ENCODE measurements at regions not wholly inside any gene's neighbourhood (a gene's known extent, or its start where the extent isn't known, plus 50 kb on each side); places are given as distances from the start of the nearest gene placed in this dataset.

GRCh38 chr15:87345961-87346360 is 910.6 kb downstream of the NTRK3 start:
- DNase-seq (ENCODE audit: low read depth): no peak
- no peak for TF ChIP-seq CTCF (IDR thresholded peaks at IDR 0.05; ENCODE audit: insufficient read depth, low read length, poor library complexity, severe bottlenecking)
- Histone ChIP-seq H3K36me3 (ENCODE audit: control insufficient read depth, insufficient read depth, low read length) (no peaks in the 10 kb centered on the region), H3K4me3 (ENCODE audit: low read depth, low read length) (no peak overlapping the region), H3K27me3 (ENCODE audit: control insufficient read depth, insufficient read depth, low read length) (no peaks in the 10 kb centered on the region)

- no peaks in the 10 kb centered on the region for H3K27me3 ChIP-seq (ENCODE audit: control insufficient read depth, insufficient read depth, low read length)
- TF ChIP-seq CTCF (IDR thresholded peaks at IDR 0.05; ENCODE audit: insufficient read depth, low read length, poor library complexity, severe bottlenecking): no peak
- no peaks in the 10 kb centered on the region for H3K36me3 ChIP-seq (ENCODE audit: control insufficient read depth, insufficient read depth, low read length)
- H3K4me3 ChIP-seq (ENCODE audit: low read depth, low read length): no peak overlapping the region
- DNase-seq (ENCODE audit: low read depth): no peak
These were observed 912.6 kb downstream of the NTRK3 start for GRCh38 chr15:87343966-87344365.

- no peaks in the 10 kb centered on the region for H3K36me3 ChIP-seq (ENCODE audit: control insufficient read depth, insufficient read depth, low read length)
- no peaks in the 10 kb centered on the region for H3K27me3 ChIP-seq (ENCODE audit: control insufficient read depth, insufficient read depth, low read length)
- DNase-seq (ENCODE audit: low read depth): no peak
- no peak overlapping the region for H3K4me3 ChIP-seq (ENCODE audit: low read depth, low read length)
- TF ChIP-seq CTCF (IDR thresholded peaks at IDR 0.05; ENCODE audit: insufficient read depth, low read length, poor library complexity, severe bottlenecking): no peak
These were observed 916.2 kb downstream of the NTRK3 start for GRCh38 chr15:87340370-87340769.

GRCh38 chr15:87326269-87326668 is 930.3 kb downstream of the NTRK3 start:
- no peak for TF ChIP-seq CTCF (IDR thresholded peaks at IDR 0.05; ENCODE audit: insufficient read depth, low read length, poor library complexity, severe bottlenecking)
- Histone ChIP-seq H3K4me3 (ENCODE audit: low read depth, low read length) (no peak overlapping the region), H3K27me3 (ENCODE audit: control insufficient read depth, insufficient read depth, low read length) (no peaks in the 10 kb centered on the region), H3K36me3 (ENCODE audit: control insufficient read depth, insufficient read depth, low read length) (no peaks in the 10 kb centered on the region)
- no peak for DNase-seq (ENCODE audit: low read depth)

GRCh38 chr15:87322870-87323269 is 933.7 kb downstream of the NTRK3 start:
- Histone ChIP-seq H3K36me3 (ENCODE audit: control insufficient read depth, insufficient read depth, low read length) (no peaks in the 10 kb centered on the region), H3K4me3 (ENCODE audit: low read depth, low read length) (no peak overlapping the region), H3K27me3 (ENCODE audit: control insufficient read depth, insufficient read depth, low read length) (no peaks in the 10 kb centered on the region)
- no peak for TF ChIP-seq CTCF (IDR thresholded peaks at IDR 0.05; ENCODE audit: insufficient read depth, low read length, poor library complexity, severe bottlenecking)
- no peak for DNase-seq (ENCODE audit: low read depth)

- no peak for TF ChIP-seq CTCF (IDR thresholded peaks at IDR 0.05; ENCODE audit: insufficient read depth, low read length, poor library complexity, severe bottlenecking)
- no peak overlapping the region for H3K4me3 ChIP-seq (ENCODE audit: low read depth, low read length)
- no peaks in the 10 kb centered on the region for H3K27me3 ChIP-seq (ENCODE audit: control insufficient read depth, insufficient read depth, low read length)
- no peaks in the 10 kb centered on the region for H3K36me3 ChIP-seq (ENCODE audit: control insufficient read depth, insufficient read depth, low read length)
- DNase-seq (ENCODE audit: low read depth): no peak
These were observed 934.3 kb downstream of the NTRK3 start for GRCh38 chr15:87322265-87322664.

Data from kidney epithelial cell (primary cell).